BE2C (cell line): ENCODE measurements at regions not wholly inside any gene's neighbourhood (a gene's known extent, or its start where the extent isn't known, plus 50 kb on each side); places are given as distances from the start of the nearest gene placed in this dataset.

Experiments used
- DNase-seq: peaks from one replicate; pipeline ENCODE4 v3.0.0-alpha.2; 2020
- H3K27me3 ChIP-seq: fragments of 250-450 bp; sonication (Bioruptor Pico); 2 replicates; pipeline ENCODE4 v1.5.1; 2020; ENCODE audit warnings: mild to moderate bottlenecking
- H3K36me3 ChIP-seq: fragments of 250-450 bp; sonication (Bioruptor Pico); 2 replicates; pipeline ENCODE4 v1.5.1; 2020; ENCODE audit warnings: mild to moderate bottlenecking
- H3K4me1 ChIP-seq: fragments of 250-450 bp; sonication (Bioruptor Pico); 2 replicates; pipeline ENCODE4 v1.5.1; 2020
- H3K4me3 ChIP-seq: 2 replicates; pipeline ENCODE4 v1.5.1; 2011; ENCODE audit warnings: low read depth, low read length
- H3K9me3 ChIP-seq: fragments of 250-450 bp; sonication (Bioruptor Pico); 2 replicates; pipeline ENCODE4 v1.5.1; 2020
- TF ChIP-seq, protein P1 (sequence below): IDR thresholded peaks from 2 replicates; pipeline ENCODE4 v1.5.1; 2012; ENCODE audit warnings: mild to moderate bottlenecking, low read depth, low read length

DNA sequence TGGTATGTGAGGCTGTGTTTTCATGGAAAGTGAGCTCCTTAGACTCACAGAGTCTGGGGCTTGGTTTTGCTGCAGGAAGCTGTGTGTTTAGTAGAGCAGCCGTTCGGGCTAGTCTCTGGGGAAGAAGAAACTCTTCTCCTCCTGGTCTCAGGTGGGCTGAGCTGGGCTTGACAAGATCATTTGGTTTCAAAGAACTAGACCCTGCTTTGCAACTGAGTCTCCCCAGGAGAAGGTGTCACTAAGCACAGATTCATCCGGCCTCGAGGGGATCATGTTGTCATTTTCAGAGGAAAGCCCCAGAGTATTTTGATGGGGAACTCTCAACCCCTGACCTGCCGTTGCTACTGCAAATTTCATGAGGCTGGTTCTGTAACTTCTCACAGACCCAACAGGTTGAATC lies 188.5 kb downstream of the FAM43A start:
- H3K4me1 ChIP-seq: peaks cover 15% of the 10 kb centered on the region
- TF ChIP-seq, protein P1, sequence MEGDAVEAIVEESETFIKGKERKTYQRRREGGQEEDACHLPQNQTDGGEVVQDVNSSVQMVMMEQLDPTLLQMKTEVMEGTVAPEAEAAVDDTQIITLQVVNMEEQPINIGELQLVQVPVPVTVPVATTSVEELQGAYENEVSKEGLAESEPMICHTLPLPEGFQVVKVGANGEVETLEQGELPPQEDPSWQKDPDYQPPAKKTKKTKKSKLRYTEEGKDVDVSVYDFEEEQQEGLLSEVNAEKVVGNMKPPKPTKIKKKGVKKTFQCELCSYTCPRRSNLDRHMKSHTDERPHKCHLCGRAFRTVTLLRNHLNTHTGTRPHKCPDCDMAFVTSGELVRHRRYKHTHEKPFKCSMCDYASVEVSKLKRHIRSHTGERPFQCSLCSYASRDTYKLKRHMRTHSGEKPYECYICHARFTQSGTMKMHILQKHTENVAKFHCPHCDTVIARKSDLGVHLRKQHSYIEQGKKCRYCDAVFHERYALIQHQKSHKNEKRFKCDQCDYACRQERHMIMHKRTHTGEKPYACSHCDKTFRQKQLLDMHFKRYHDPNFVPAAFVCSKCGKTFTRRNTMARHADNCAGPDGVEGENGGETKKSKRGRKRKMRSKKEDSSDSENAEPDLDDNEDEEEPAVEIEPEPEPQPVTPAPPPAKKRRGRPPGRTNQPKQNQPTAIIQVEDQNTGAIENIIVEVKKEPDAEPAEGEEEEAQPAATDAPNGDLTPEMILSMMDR: no peak
- H3K36me3 ChIP-seq: no peaks in the 10 kb centered on the region
- no peaks in the 10 kb centered on the region for H3K9me3 ChIP-seq
- no peak overlapping the region for H3K4me3 ChIP-seq
- no peak for DNase-seq
- H3K27me3 ChIP-seq: no peaks in the 10 kb centered on the region

GRCh38 chr3:194874783-194875182 lies 189.1 kb downstream of the FAM43A start:
- TF ChIP-seq, protein P1: no peak
- Histone ChIP-seq H3K4me3 (no peak overlapping the region), H3K36me3 (no peaks in the 10 kb centered on the region), H3K27me3 (no peaks in the 10 kb centered on the region), H3K9me3 (no peaks in the 10 kb centered on the region), H3K4me1 (peaks cover 15% of the 10 kb centered on the region)
- DNase-seq: no peak

DNA sequence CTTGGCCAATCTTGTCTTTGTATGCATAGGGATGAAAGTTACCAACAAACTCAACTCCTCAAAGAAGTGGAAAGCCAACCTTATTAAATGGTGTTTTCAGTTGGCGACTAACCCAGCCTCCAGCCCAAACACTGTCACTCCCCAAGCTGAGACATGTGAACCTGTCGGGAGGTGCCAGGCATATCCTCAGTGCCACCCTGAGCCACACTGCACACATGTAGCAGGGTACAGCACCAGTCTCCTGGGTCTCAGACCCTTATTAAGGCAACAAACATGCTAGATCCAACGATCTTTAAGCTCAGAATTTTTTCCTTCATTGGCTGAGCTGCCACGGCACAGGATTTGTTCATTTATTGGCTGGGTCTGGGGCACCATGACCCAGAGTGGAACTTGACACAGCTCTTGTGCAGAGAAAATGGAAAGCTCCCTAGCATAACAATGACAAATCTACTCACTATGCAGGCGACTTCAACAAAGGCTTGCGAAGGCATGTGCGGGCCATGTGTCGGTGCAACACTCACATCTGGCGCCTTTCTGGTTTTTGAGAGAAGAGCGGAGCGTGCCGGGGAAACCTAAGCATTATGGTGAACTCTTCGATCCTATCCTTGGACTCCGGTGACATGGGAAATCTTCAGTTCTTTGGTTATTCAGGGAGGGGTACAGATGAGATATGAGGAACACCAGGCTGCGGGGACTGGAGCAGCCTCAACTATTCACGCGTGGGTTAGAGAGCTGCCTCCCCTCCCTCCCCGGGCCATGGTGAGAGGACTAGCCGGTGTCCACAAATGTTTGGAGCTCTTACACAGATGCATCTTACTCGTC lies 190.1 kb downstream of the FAM43A start:
- no peak for DNase-seq
- Histone ChIP-seq H3K4me1 (peaks cover 20% of the 10 kb centered on the region), H3K36me3 (no peaks in the 10 kb centered on the region), H3K9me3 (no peaks in the 10 kb centered on the region), H3K4me3 (no peak overlapping the region), H3K27me3 (no peaks in the 10 kb centered on the region)
- TF ChIP-seq, protein P1: no peak

- no peak for DNase-seq
- Histone ChIP-seq H3K4me3 (no peak overlapping the region), H3K27me3 (no peaks in the 10 kb centered on the region), H3K36me3 (no peaks in the 10 kb centered on the region), H3K4me1 (peaks cover 17% of the 10 kb centered on the region), H3K9me3 (no peaks in the 10 kb centered on the region)
- TF ChIP-seq, protein P1: no peak
Observed at GRCh38 chr3:194876403-194877095, 190.9 kb downstream of the FAM43A start.

GRCh38 chr3:194877291-194878119 lies 191.8 kb downstream of the FAM43A start:
- no peaks in the 10 kb centered on the region for H3K27me3 ChIP-seq
- no peak for DNase-seq
- TF ChIP-seq, protein P1: no peak
- H3K36me3 ChIP-seq: no peaks in the 10 kb centered on the region
- peaks cover 11% of the 10 kb centered on the region for H3K4me1 ChIP-seq
- H3K4me3 ChIP-seq: no peak overlapping the region
- H3K9me3 ChIP-seq: no peaks in the 10 kb centered on the region
